Myocyte (in vitro differentiated cells): ENCODE measurements at regions not wholly inside any gene's neighbourhood (a gene's known extent, or its start where the extent isn't known, plus 50 kb on each side); places are given as distances from the start of the nearest gene placed in this dataset.

Experiments
- DNase-seq: peaks from one replicate; pipeline ENCODE4 v3.0.0-alpha.2; 2012; ENCODE audit warnings: low read depth

DNA sequence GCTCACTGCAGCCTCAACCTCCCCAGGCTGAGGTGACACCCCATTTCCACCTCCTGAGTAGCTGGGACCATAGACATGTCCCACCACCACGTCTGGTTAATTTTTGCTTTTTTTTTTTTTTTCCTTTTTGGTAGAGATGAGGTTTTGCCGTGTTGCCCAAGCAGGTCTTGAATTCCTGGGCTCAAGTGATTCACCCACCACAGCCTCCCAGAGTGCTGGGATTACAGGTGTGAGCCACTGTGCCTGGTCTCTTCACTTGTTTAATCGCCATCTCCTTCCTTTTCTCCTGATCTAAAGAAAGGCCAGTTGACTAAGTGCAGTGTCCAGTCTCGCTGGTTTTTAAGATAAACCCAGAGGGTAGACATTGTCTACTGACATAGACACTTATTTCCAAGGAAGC lies 152.0 kb downstream of the C16orf95 start:
- no peak for DNase-seq

DNA sequence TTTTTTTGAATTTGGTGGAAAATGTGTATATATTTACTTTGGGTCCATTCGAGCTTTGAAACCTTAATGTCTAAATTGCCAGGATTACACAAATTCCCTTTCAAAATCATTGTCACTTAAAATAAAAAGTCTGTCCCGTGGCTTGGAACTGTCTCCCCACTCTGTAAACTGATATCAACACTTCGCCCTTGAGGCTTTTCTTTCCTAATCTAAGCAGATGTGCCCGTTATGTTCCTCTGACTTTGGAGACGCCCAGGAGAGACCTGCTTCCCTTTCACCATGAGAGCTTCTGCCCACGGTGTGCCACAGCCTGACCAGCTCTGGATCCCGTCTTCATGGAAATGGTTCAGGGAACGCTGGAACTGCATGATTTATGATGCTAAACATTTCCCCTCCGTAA lies 151.3 kb downstream of the C16orf95 start:
- DNase-seq: no peak

DNA sequence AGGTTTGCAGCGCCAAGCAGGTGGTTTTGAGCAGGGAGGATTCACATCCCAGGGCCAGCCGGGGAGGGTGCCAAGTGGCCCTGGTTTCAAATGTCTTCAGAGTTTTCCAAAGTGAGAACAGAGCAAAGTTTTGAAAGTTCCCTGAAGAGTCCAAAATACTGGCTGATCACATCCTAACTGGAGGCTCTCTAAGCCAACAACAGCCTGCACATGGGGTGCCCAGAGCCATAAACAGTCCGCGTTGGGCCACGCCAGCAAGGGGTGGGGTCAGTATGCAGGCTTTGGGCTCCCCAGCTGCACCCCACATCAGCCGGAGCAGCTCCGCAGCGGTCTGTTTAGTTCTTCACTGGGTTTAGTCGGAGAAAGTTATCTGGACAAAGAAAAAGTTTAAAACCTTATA lies 150.9 kb downstream of the C16orf95 start:
- no peak for DNase-seq

DNA sequence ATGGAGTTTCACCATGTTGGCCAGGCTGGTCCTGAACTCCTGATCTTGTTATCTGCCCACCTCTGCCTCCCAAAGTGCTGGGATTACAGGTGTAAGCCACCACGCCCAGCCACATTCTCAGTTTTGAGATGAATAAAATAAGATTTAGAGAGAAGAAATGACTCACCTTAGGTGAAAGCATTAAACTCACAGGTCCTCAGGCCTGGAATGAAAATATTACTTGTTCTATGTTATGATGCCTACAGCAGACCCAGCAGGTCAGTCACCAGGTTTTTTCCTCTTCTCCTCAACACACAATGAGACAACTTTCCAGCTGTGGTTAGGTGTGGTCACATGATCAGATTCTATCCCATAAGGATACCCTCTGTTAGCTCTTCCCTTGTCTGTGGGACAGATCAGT lies 150.3 kb downstream of the C16orf95 start:
- no peak for DNase-seq

DNA sequence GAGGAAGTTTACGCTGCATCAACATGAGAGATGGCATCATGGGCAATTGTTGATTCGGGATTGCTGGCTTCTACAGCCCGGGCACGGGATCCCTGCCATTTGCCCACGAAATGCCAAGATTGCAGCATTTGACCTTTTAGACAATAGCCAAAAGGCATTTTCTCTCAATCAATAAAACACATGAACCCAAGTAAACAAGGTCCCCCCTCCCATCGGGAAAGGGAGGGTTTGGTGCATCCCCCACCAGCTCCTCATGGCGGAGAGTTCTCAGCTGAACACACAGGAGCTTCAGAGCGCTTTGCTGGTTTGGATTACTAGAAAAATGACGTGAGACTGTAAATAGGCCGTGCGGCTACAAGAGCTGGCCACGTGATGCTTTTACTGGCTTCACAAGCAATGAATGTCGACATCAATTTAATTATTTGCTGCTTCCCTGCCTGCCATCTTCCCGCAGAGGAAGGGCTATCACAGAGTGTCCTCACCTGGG lies 147.6 kb downstream of the C16orf95 start:
- DNase-seq: no peak

DNA sequence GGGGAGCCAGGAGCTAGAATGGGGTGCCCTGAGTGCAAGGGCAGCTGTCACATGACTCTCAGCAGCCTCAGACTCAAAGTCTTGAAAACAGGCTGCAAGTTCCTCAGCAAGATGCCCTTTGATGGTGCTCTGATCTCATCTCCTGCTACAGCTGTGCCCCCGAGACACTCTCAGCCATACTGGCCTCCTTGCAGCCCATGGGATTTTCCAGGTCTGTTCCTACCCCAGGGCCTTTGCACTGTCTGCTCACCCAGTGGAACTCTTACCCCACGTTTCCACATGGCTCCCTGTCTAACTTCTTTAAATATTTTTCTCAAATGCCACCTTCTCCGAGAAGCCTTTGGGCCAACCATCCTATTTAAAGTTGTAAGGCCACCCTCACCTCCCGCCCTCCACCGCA lies 146.9 kb downstream of the C16orf95 start:
- no peak for DNase-seq

DNA sequence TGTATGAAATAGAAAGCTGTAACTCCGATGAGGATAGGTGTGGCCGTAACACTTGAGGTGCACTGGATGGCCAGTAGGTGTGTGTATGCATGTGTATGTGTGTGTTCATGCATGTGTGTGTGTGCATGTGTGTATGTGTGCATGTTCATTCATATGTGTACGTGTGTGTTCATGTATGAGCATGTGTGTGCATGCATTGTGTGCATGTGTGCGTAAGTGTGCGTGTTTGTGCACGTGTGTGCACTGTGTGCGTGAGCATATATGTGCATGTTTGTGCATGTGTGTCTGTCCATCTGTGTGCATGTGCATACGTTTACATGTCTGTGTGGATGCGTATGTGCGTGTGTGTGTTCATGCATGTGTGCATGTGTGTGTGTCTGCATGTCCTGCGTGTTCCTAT lies 145.5 kb downstream of the C16orf95 start:
- no peak for DNase-seq

DNA sequence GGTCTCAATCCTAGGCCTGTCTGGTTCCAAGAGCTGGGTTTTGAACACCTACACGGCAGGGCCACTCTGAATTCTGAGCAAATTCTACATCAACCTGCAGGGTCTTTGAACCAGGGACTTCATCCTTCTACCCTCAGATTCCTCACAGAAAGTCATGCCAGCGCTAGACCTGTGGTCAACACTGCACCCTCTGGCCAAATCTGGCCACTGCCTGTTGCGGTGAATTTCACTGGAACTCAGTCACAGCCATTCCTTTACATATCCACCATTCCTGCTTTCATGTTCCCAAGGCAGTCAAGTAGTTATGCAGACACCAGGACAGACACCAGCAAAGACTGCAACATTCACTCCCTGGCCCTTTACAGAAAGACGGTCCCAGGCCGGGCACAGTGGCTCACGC lies 144.6 kb downstream of the C16orf95 start:
- no peak for DNase-seq

DNA sequence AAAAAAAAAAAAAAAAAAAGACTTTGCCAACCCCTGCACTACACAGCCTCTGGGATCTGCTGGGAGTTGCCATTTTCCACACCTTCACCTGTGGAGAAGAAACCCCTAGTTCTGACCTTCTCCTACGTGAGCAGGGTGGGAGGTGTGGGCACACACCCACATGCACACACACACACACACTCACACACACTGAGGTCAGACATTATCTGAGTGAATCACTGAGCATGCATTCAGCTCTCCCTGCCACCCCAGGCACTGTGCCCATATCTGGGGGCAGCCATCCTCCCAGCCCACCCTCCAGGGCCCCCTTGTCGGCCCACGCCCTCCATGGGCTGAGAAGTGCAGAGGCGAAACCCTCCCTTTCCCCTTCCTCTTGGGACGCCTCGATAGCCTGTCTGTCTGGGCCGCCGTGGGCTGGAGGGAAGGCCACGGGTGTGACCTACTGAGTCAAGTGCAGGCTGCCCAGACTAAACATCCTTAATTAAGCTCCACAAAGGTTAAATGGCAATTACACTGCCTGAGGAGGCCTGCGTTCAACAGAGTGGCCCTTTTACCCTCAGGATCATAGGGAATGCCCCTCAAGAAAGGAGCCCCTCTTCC lies 143.8 kb downstream of the C16orf95 start:
- DNase-seq: no peak

DNA sequence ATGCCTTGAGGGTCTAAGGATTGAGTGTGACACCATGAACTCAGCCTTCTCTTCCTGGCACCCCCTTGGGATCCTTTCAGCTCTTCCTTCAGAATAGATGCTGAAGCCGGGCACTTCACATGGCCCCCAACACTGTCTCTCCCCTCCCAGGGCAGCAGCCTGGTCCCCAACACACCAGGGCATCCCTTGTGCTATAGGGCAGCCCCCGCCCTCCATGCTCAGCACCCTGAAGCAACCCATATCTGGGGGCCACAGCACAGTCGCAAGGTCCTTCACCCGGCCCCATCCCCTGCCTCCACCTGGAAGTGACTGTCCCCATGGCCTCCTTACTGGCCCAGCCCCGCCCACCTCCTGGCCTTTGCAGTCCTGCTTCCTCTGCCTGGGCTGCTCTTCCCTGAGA lies 143.1 kb downstream of the C16orf95 start:
- no peak for DNase-seq

DNA sequence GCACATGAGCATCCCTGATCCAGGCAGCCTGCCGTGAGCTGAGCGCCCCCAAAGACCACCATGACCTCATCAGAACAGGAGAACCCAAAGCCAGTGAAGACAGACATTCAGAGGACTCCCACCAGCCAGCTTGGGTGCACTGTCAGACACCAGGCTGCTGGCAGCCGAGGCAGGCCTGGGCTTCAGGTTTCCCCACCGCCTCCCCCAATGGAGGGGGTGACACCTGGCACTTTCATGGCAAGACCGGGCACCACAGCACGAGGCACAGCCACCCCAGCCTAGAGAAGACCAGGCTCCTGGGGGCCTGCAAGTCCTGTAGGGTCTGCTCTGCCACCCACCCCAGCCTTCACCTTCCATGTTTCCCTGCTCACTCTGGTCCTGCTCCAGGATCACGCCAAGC lies 140.5 kb downstream of the C16orf95 start:
- DNase-seq: no peak

DNA sequence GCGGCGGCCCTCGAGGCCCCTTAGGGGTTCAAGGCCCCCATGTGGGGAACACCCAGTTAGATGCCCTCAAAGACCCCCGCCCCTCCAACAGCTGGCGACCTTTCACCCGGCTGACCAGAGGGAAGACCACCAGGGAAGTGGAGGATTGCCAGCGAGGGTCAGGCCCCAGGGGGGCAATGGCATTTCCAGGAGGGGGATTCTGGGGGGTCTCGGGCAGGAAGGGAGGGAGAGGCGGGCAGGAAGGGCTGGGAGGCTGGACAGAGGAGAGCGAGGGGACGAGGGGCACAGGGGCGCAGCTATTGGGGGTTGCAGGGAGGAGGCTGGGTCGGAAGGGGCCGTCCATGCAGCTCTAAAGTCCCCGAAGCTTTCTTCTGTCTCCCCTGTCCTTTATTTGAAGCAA lies 139.5 kb downstream of the C16orf95 start:
- DNase-seq: no peak

DNA sequence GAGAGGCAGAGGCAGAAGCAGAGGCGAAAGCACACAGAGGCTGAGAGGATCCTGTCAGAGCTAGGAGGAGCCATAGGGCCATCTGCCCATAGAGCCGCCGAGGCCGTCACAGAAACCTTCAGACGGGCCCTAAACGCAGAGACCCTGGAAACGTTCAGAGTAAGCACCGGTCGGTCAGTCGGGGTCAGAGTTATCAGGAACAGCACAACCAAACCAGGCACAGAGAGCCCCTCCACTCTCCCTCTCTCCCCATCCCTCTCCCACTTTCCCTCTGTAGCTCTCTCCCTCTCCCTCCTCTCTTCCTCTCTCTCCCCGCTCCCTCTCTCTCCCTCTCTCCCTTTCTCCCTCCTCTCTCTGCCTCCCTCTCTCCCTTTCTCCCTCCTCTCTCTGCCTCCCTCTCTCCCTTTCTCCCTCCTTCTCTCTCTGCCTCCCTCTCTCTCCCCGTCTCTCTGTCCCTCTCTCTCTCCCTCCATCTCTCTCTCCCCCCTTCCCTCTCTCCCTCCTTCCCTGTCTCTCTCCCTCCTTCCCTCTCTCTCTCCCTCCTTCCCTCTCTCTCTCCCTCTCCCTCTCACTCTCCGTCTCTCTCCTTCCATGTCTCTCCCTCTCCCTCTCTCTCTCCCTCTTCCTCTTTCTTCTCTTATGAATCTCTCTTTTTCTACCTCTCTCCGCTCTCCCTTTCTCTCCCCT lies 138.9 kb downstream of the C16orf95 start:
- DNase-seq: no peak

DNA sequence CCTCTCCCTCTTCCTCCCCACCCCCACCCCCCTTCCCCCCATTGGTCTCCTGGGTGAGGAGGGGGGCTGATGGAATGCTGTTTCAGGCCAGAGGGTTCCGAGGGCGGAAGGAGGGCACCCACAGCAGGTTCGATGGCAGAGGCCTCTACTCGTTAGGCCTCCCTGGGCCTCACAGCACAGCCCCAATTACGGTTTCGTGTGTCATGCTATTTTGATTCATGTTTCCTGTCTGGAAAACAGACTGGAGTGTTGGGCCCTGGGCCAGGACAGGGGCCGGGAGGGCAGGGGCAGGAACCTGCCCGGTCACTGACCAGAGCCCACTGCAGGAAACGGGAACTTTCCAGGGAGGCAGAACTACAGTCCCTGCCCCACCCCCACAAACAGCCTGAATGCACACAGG lies 138.2 kb downstream of the C16orf95 start:
- DNase-seq: no peak

DNA sequence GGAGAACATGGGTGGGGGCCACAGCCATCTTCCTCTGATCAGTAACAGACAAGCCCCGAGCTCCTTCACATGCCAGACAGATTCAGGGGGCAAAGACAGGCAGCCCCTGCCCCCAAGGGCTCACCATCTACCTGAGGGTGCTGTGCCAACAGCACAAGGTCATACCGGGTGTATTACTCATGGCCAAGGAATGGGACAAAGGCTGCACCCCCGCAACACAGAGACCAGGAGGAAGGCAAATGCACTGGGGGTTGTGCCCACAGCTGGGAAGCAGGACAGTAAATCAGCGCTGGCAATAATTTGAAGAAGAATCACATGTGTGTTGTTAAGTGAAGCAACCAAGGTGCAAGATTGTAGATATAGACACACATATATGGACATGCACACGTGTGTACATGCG lies 137.1 kb downstream of the C16orf95 start:
- no peak for DNase-seq

DNA sequence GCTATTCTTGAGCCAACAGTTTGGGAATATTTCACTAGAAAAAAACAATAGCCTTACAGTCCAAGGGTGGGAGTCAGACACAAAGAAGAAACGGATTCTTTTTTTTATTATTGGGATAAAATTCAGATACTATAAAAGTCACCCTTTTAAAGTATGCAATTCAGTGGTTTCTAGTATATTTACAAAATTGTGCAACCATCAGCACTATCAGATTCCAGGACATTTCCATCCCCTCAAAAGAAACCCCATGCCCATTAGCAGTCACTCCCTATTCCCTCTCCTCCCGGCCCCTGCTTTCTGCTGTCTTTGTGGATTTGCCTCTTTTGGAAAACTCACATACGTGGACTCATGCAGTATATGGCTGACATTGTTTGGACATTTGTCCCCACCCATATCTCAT lies 134.4 kb downstream of the C16orf95 start:
- DNase-seq: no peak

DNA sequence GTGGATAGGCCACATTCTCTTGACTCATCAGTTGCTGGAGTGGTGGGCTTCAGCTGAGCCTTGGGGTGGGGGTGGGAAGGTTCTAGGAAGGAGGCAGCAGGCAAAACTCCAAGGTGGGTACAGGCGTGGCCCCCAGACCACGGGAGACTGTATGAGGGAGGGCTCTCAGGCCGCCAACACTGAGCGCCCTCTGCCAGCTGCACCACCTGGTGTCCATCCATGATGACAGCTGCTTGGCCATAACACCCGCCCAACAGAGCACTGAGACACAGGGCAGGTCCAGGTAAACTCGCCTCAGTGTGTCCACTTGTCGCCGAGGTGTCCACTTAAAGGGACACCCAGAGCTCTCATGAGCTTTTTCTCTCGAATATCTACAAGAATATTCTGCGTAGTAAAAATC lies 133.5 kb downstream of the C16orf95 start:
- no peak for DNase-seq

DNA sequence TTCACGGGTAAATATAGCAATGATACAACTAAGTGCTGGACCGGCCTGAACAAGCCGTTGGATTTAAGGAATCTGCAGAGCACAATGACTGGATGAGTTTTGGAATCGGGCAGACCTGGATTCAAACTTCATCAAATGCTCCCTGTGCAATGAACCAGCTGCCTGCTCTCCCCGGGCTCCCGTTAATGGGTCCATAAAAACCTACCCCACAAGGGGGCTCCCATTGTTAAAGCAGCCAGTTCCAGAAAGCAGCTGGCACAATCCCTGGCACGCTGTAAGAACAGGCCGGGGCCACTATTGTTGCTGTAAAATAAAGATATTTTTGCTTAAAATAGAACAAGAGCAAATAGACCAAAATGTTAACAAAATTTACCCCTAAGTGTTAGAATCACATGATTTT lies 131.9 kb downstream of the C16orf95 start:
- no peak for DNase-seq

DNA sequence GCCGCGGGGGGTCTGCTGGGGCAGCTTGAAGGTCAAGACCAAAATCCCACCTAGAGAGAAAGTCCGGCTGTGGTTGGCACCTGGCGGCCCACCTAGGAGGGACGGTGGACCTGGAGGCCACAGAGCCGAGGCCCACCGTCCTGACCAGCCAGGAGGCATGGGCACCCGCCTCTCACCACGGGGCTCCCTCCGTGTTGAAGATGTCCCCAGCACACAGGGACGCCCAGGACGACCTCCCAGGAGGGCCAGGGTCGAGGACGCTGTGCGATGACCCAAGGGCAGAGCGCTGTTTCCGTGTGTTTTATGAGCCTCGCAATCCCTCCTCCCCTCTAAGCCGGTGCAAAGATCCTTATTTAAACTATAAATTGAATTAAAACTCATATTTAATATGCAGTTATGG lies 131.2 kb downstream of the C16orf95 start:
- no peak for DNase-seq

DNA sequence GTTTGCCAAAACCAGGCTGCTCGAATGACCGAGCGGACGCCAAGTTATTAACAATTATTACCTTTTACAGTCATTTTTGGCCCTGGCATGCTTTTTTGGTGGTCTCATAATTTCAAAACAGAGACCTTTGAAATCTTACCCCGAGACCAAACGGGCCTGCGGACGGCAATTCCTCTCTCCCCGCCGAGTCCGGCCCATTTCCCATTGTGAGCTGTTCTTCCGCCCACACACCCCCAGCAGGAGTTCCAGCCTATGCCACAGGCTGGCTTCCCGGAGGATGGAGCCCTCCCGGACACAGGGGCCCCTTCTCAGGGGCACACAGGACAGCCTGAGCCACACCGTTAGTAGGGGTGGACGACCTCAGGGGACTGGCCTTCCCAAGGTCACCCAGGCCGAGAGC lies 130.7 kb downstream of the C16orf95 start:
- no peak for DNase-seq

DNA sequence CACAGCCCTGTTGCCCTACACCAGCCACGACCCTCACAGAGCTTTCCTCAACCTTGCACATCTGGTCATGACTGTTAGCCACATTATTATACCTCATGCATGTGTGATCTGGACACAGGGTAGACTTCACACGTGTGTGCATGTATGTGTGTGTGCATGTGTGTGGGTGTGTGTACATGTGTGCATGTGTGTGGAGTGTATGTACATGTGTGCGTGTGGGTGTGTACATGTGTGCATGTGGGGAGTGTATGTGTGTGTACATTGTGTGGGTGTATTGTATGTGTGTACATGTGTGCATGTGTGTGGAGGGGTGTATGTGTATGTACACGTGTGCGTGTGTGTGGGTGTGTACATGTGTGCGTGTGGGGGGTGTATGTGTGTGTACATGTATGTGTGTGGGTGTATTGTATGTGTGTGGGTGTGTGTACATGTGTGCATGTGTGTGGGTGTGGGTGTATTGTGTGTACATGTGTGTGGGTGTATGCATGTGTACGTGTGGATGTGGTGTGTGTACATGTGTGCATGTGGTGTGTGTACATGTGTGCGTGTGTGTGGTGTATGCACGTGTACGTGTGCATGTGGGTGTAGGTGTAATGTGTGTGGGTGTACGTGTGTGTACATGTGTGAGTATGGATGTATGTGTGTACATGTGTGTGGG lies 130.2 kb downstream of the C16orf95 start:
- DNase-seq: no peak

DNA sequence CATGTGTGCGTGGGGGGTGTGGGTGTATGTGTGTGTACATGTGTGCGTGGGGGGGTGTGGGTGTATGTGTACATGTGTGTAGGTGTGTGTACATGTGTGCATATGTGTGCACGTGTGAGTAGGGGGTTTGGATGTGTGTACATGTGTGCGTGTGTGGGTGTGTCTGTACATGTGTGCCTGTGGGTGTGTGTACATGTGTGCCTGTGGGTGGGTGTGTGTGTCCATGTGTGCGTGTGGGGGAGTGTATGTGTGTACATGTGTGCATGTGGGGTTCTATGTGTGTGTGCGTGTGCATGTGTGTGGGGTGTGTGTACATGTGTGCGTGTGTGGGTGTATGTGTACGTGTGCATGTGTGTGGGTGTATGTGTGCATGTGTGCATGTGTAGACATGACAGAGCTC lies 129.1 kb downstream of the C16orf95 start:
- no peak for DNase-seq

DNA sequence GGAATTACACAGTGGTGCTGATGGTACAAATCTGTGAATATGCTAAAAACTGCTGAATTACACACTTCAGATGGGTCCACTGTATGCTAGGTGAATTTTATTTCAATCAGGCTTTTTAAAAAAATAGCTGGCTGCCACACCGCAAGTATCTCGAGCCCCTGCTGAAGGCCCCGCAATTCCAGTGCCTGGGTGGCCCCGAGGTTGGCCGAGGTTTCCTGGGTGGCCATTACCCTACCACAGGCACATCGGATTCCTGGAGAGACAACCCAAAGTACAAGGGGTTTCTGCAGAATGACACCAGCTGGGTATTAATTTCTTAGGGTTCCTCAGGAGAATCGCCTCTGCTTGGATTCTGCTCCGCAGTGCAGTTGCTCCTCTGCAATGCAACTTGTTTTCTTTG lies 127.8 kb downstream of the C16orf95 start:
- DNase-seq: no peak
